A673 (cell line): ENCODE measurements at regions not wholly inside any gene's neighbourhood (a gene's known extent, or its start where the extent isn't known, plus 50 kb on each side); places are given as distances from the start of the nearest gene placed in this dataset.

ENCODE experiments used
- EZH2 ChIP-seq: fragments of 200-600 bp; sonication (generic); IDR thresholded peaks from 2 replicates; pipeline ENCODE4 v1.6.1; 2017; ENCODE audit warnings: borderline replicate concordance, low read depth, mild to moderate bottlenecking, mixed read lengths, antibody characterized with exemption, low read length; ENCODE audit not compliant: poor library complexity, severe bottlenecking
- TF ChIP-seq, protein P1 (sequence below): fragments of 300-800, 200-600 bp; sonication (generic); conservative IDR thresholded peaks from 2 replicates; pipeline ENCODE4 v1.5.1; 2017; ENCODE audit warnings: low read depth, mild to moderate bottlenecking, antibody characterized with exemption, low read length, moderate library complexity, mixed read lengths

DNA sequence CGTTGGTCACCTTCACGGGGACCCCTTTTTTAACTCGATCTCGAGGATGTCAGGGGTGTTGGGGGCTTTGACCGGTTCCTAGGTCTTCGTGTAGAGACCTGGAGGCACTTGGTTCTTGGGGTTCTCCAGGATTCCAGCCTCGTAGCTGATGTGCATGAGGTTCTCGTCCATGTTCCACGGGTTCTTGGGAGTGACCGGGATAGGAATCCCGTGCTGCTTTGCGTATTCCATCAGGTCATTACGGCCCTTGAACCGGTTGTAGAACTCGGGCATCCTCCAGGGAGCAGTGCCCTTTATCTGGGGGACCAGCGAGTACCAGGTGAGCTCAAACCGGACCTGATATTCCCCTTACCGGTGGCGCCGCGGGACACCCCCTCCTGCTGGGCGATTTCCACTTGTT, 88.0 kb upstream of the RIPOR2 start:
- TF ChIP-seq, protein P1, sequence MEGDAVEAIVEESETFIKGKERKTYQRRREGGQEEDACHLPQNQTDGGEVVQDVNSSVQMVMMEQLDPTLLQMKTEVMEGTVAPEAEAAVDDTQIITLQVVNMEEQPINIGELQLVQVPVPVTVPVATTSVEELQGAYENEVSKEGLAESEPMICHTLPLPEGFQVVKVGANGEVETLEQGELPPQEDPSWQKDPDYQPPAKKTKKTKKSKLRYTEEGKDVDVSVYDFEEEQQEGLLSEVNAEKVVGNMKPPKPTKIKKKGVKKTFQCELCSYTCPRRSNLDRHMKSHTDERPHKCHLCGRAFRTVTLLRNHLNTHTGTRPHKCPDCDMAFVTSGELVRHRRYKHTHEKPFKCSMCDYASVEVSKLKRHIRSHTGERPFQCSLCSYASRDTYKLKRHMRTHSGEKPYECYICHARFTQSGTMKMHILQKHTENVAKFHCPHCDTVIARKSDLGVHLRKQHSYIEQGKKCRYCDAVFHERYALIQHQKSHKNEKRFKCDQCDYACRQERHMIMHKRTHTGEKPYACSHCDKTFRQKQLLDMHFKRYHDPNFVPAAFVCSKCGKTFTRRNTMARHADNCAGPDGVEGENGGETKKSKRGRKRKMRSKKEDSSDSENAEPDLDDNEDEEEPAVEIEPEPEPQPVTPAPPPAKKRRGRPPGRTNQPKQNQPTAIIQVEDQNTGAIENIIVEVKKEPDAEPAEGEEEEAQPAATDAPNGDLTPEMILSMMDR, result no peak
- no peak for TF ChIP-seq EZH2
